Endothelial cell of umbilical vein (primary cell): ENCODE measurements at regions not wholly inside any gene's neighbourhood (a gene's known extent, or its start where the extent isn't known, plus 50 kb on each side); places are given as distances from the start of the nearest gene placed in this dataset.

Experiments
- BruUV-seq: library from RNA; stranded (reverse); fragments of 400-500 nt; replicated peaks from 2 replicates; lab custom pipeline; 2021; lab: Mats Ljungman, UMichigan
- CTCF ChIA-PET: fragments of 300-600, 350-600 bp; sonication (Branson Sonifier 250); formaldehyde crosslinking; loops from one replicate; lab custom pipeline; 2021; ENCODE audit warnings: antibody characterized with exemption, inconsistent platforms; lab: Charles Lee
- POLR2A ChIA-PET: fragments of 300-600, 350-600 bp; sonication (Branson Sonifier 250); formaldehyde crosslinking; loops from one replicate; lab custom pipeline; 2021; ENCODE audit warnings: antibody characterized with exemption, inconsistent platforms; lab: Charles Lee
- DNase-seq: peaks from one replicate; pipeline ENCODE4 v3.0.0-alpha.2; 2011; ENCODE audit warnings: low read depth, low spot score
- FAIRE-seq: peaks from 2 replicates; lab custom pipeline; 2011; peaks lifted over from hg19 to GRCh38; lab: Jason Lieb, UNC
- H2AFZ ChIP-seq: 2 replicates; pipeline ENCODE4 v1.6.0; 2012; ENCODE audit warnings: low read depth, low read length, control low read depth, inconsistent platforms
- H3K27ac ChIP-seq: 2 replicates; pipeline ENCODE4 v1.5.1; 2011; ENCODE audit warnings: low read depth, mild to moderate bottlenecking, control low read depth, low read length, moderate library complexity; ENCODE audit not compliant: insufficient read depth
- H3K27me3 ChIP-seq, 2 experiments: 2 replicates each; pipeline versions ENCODE4 v1.6.0 to v1.6.1; 2011; ENCODE audit warnings: low read length in 2 of 2, mixed read lengths in 1 of 2; ENCODE audit not compliant: control insufficient read depth in 2 of 2, insufficient read depth in 2 of 2
- H3K36me3 ChIP-seq, 2 experiments: 2 replicates in 1 of 2; 3 replicates in 1 of 2; pipeline ENCODE4 v1.5.1; 2011; ENCODE audit warnings: low read length in 2 of 2, mild to moderate bottlenecking in 1 of 2, moderate library complexity in 1 of 2; ENCODE audit not compliant: control insufficient read depth in 2 of 2, insufficient read depth in 2 of 2; ENCODE audit errors: extremely low read depth in 1 of 2
- H3K4me1 ChIP-seq: 3 replicates; pipeline ENCODE4 v1.5.1; 2011; ENCODE audit warnings: mild to moderate bottlenecking, low read length; ENCODE audit not compliant: control insufficient read depth, insufficient read depth; ENCODE audit errors: extremely low read depth
- H3K4me2 ChIP-seq: 2 replicates; pipeline ENCODE4 v1.6.1; 2011; ENCODE audit warnings: low read length, control low read depth, mixed read lengths; ENCODE audit not compliant: insufficient read depth
- H3K4me3 ChIP-seq, 3 experiments: fragments of 200-600 bp in 1 of 3; sonication (generic), shearing (Covaris generic) in 1 of 3; replicated peaks in 1 of 3; 2 replicates each; pipeline ENCODE4 v1.5.1; 2011 to 2016; ENCODE audit warnings: control low read depth in 3 of 3, low read length in 3 of 3, mild to moderate bottlenecking in 2 of 3, inconsistent platforms in 1 of 3, low read depth in 1 of 3, moderate library complexity in 1 of 3; ENCODE audit not compliant: insufficient read depth in 1 of 3
- H3K79me2 ChIP-seq: 2 replicates; pipeline ENCODE4 v1.6.0; 2012; ENCODE audit warnings: low read length, inconsistent platforms; ENCODE audit not compliant: control insufficient read depth, insufficient read depth
- H3K9ac ChIP-seq: replicated peaks from 2 replicates; pipeline ENCODE3; 2011; ENCODE audit warnings: low read length, control low read depth; ENCODE audit not compliant: insufficient read depth; ENCODE audit errors: extremely low read depth
- H3K9me1 ChIP-seq: replicated peaks from 3 replicates; pipeline ENCODE4 v1.6.0; 2011; ENCODE audit warnings: mild to moderate bottlenecking, low read length; ENCODE audit not compliant: control insufficient read depth, insufficient read depth; ENCODE audit errors: extremely low read depth
- H3K9me3 ChIP-seq: replicated peaks from 2 replicates; pipeline ENCODE4 v1.5.1; 2012; ENCODE audit warnings: low read length, inconsistent platforms; ENCODE audit not compliant: control insufficient read depth, insufficient read depth
- H4K20me1 ChIP-seq: replicated peaks from 2 replicates; pipeline ENCODE3; 2011; ENCODE audit warnings: mild to moderate bottlenecking, low read length; ENCODE audit not compliant: control insufficient read depth, insufficient read depth; ENCODE audit errors: extremely low read depth
- EZH2 ChIP-seq: IDR thresholded peaks from 2 replicates; pipeline ENCODE4 v1.6.1; 2012; ENCODE audit warnings: borderline replicate concordance, low read depth, mild to moderate bottlenecking, moderate library complexity, low read length, inconsistent platforms; ENCODE audit not compliant: severe bottlenecking
- FOS ChIP-seq: IDR thresholded peaks from 2 replicates; pipeline ENCODE4 v1.6.1; 2011; ENCODE audit warnings: mild to moderate bottlenecking, low read length, moderate library complexity, borderline replicate concordance; ENCODE audit not compliant: insufficient read depth
- GATA2 ChIP-seq: IDR thresholded peaks from 2 replicates; pipeline ENCODE4 v1.7.0; 2011; ENCODE audit warnings: low read depth, mild to moderate bottlenecking, moderate library complexity, mixed read lengths, low read length; ENCODE audit not compliant: insufficient read length, insufficient read depth
- JUN ChIP-seq: IDR thresholded peaks from 2 replicates; pipeline ENCODE4 v1.6.1; 2011; ENCODE audit warnings: borderline replicate concordance, low read depth; ENCODE audit not compliant: insufficient read length, insufficient read depth
- MYC ChIP-seq: IDR thresholded peaks from one replicate; pipeline ENCODE4 v1.6.1; 2011; ENCODE audit warnings: mild to moderate bottlenecking, low read depth, low read length
- POLR2A ChIP-seq: IDR thresholded peaks from 2 replicates; pipeline ENCODE4 v1.6.1; 2012; ENCODE audit warnings: low read depth, mild to moderate bottlenecking, control low read depth, low read length
- POLR2AphosphoS5 ChIP-seq: IDR thresholded peaks from 2 replicates; pipeline ENCODE4 v1.6.1; 2012; ENCODE audit warnings: low read depth, mild to moderate bottlenecking, control low read depth, low read length, moderate library complexity; ENCODE audit not compliant: insufficient read depth
- dilution Hi-C: fragments of 300-500 bp; cut with MboI; formaldehyde crosslinking; loops from one replicate; pipeline ENCODE4 v1.15.0; 2019; ENCODE audit warnings: low sequenced_read_pairs; ENCODE audit not compliant: extremely low pct_ligation_motif_present
- intact Hi-C: fragments of 100-400 bp; cut with micrococcal nuclease; formaldehyde crosslinking; loops from one replicate; pipeline ENCODE4 v1.10.0; 2022
- TF ChIP-seq, protein P1 (sequence below): IDR thresholded peaks from 2 replicates; pipeline ENCODE4 v1.6.1; 2011; ENCODE audit not compliant: insufficient read depth, insufficient read length
- TF ChIP-seq, protein P2 (sequence below), 2 donors: IDR thresholded peaks; 1 replicate in 1 of 2; 2 replicates in 1 of 2; pipeline ENCODE4 v1.5.1; 2011; ENCODE audit warnings: low read length in 2 of 2, mild to moderate bottlenecking in 2 of 2, moderate library complexity in 2 of 2, control low read depth in 1 of 2, inconsistent platforms in 1 of 2, low read depth in 1 of 2; ENCODE audit not compliant: insufficient read depth in 1 of 2; ENCODE audit errors: extremely low read depth in 1 of 2

DNA sequence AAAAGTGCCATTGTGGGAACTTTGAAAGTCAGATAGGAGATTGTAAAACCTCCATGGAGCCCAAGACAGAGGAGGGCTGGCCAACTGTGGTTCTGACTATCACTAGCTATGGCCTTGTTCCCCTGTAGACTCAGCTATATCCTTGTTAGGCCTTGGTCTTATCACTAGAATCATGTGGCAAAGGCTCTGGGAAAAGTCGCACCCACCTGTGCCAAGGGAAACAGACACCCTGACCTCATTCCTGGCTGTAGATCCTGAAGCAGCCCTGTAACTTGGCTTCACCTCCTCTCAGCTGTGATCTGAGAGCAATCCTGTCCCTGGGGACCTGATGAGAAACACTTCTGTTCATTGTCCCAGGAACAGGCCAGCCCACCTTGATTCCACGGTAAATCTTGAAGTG, 566.2 kb downstream of the TMEM135 start:
- no peak for DNase-seq

More for the DNA sequence above, 566.2 kb downstream of the TMEM135 start:
- ChIA-PET CTCF (no interaction called here), POLR2A (no interaction called here)
- TF ChIP-seq JUN = no peak
- no peak for TF ChIP-seq EZH2
- no peak for TF ChIP-seq FOS
- TF ChIP-seq GATA2 = no peak
- TF ChIP-seq, protein P1, sequence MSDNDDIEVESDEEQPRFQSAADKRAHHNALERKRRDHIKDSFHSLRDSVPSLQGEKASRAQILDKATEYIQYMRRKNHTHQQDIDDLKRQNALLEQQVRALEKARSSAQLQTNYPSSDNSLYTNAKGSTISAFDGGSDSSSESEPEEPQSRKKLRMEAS = no peak
- TF ChIP-seq MYC = no peak
- no peak for TF ChIP-seq POLR2AphosphoS5
- TF ChIP-seq, protein P2, sequence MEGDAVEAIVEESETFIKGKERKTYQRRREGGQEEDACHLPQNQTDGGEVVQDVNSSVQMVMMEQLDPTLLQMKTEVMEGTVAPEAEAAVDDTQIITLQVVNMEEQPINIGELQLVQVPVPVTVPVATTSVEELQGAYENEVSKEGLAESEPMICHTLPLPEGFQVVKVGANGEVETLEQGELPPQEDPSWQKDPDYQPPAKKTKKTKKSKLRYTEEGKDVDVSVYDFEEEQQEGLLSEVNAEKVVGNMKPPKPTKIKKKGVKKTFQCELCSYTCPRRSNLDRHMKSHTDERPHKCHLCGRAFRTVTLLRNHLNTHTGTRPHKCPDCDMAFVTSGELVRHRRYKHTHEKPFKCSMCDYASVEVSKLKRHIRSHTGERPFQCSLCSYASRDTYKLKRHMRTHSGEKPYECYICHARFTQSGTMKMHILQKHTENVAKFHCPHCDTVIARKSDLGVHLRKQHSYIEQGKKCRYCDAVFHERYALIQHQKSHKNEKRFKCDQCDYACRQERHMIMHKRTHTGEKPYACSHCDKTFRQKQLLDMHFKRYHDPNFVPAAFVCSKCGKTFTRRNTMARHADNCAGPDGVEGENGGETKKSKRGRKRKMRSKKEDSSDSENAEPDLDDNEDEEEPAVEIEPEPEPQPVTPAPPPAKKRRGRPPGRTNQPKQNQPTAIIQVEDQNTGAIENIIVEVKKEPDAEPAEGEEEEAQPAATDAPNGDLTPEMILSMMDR (IDR thresholded peaks at IDR 0.05; ENCODE audit: extremely low read depth in 1 of 2, insufficient read depth in 1 of 2, low read depth in 1 of 2, low read length in 2 of 2) = no peak
- no peak for TF ChIP-seq POLR2A
- H3K9me3 ChIP-seq = no peaks in the 10 kb centered on the region
- H3K9me1 ChIP-seq = no peaks in the 10 kb centered on the region
- H3K4me1 ChIP-seq = no peaks in the 10 kb centered on the region
- H3K4me2 ChIP-seq = no peak overlapping the region
- no peaks in the 10 kb centered on the region for H3K79me2 ChIP-seq
- dilution Hi-C loops (no loop called here), intact Hi-C loops (no loop called here)
- no peak overlapping the region for H3K27ac ChIP-seq
- no peak overlapping the region for H3K9ac ChIP-seq
- BruUV-seq = no TSS peak
- no peaks in the 10 kb centered on the region for H4K20me1 ChIP-seq
- FAIRE-seq = no peak
- no peak overlapping the region for H3K4me3 ChIP-seq
- no peak overlapping the region for H2AFZ ChIP-seq
- no peaks in the 10 kb centered on the region for H3K36me3 ChIP-seq
- no peaks in the 10 kb centered on the region for H3K27me3 ChIP-seq
